Non-pigmented ciliary epithelial cell (primary cell): ENCODE measurements at regions not wholly inside any gene's neighbourhood (a gene's known extent, or its start where the extent isn't known, plus 50 kb on each side); places are given as distances from the start of the nearest gene placed in this dataset.
A peak's percentile ranks its signal among the peaks of the same experiment; 100 is the strongest.
"Not testable (repeated sequence)": the region's sequence is repeated elsewhere in the genome, so short reads cannot be mapped to it uniquely, and the experiment has no call there.

Source experiments
- DNase-seq: peaks from one replicate; pipeline ENCODE4 v3.0.0-alpha.2; 2010; ENCODE audit warnings: low read depth

GRCh38 chr2:176424746-176425145 is 155.5 kb downstream of the MTX2 start:
- no peak for DNase-seq

GRCh38 chr2:176427549-176427948 is 158.3 kb downstream of the MTX2 start:
- DNase-seq = no peak

- not testable (repeated sequence) for DNase-seq
These were observed 159.8 kb downstream of the MTX2 start for GRCh38 chr2:176428944-176429469.

GRCh38 chr2:176432434-176432833 is 163.2 kb downstream of the MTX2 start:
- DNase-seq = no peak

GRCh38 chr2:176435729-176436128 is 166.5 kb downstream of the MTX2 start:
- DNase-seq = no peak

- DNase-seq = no peak
These were observed 174.7 kb downstream of the MTX2 start for GRCh38 chr2:176443946-176444345.

- peak; percentile 30 for DNase-seq
These were observed 176.7 kb downstream of the MTX2 start for GRCh38 chr2:176445956-176446355.

- no peak for DNase-seq
These were observed 177.6 kb downstream of the MTX2 start for GRCh38 chr2:176446718-176447414.

- DNase-seq = no peak
These were observed 178.4 kb downstream of the MTX2 start for GRCh38 chr2:176447616-176448015.

GRCh38 chr2:176449852-176450251 is 180.6 kb downstream of the MTX2 start:
- DNase-seq = no peak

- DNase-seq = no peak
These were observed 184.5 kb downstream of the MTX2 start for GRCh38 chr2:176453784-176454183.

- peak; percentile 27 for DNase-seq
These were observed 185.9 kb downstream of the MTX2 start for GRCh38 chr2:176454893-176455815.

- no peak for DNase-seq
These were observed 186.6 kb downstream of the MTX2 start for GRCh38 chr2:176455816-176456291.

GRCh38 chr2:176457481-176457880 is 188.2 kb downstream of the MTX2 start:
- DNase-seq = no peak

- DNase-seq = no peak
These were observed 192.0 kb downstream of the MTX2 start for GRCh38 chr2:176461098-176461808.

GRCh38 chr2:176461809-176462670 is 192.8 kb downstream of the MTX2 start:
- DNase-seq = no peak

- DNase-seq = no peak
These were observed 194.3 kb downstream of the MTX2 start for GRCh38 chr2:176463546-176463945.

GRCh38 chr2:176464886-176465564 is 195.8 kb downstream of the MTX2 start:
- no peak for DNase-seq

- DNase-seq = no peak
These were observed 197.7 kb downstream of the MTX2 start for GRCh38 chr2:176466918-176467452.

- no peak for DNase-seq
These were observed 198.4 kb downstream of the MTX2 start for GRCh38 chr2:176467595-176467994.
